BLaER1 (cell line): ENCODE measurements at regions not wholly inside any gene's neighbourhood (a gene's known extent, or its start where the extent isn't known, plus 50 kb on each side); places are given as distances from the start of the nearest gene placed in this dataset.
"Not testable (repeated sequence)": the region's sequence is repeated elsewhere in the genome, so short reads cannot be mapped to it uniquely, and the experiment has no call there.

Experiments
- H3K27ac ChIP-seq: shearing (Covaris generic); formaldehyde crosslinking; 2 replicates; pipeline ENCODE4 v1.8.1; 2022
- H3K27me3 ChIP-seq: shearing (Covaris generic); formaldehyde crosslinking; 2 replicates; pipeline ENCODE4 v1.8.1; 2022
- H3K36me3 ChIP-seq: shearing (Covaris generic); formaldehyde crosslinking; 2 replicates; pipeline ENCODE4 v1.8.1; 2022
- H3K4me1 ChIP-seq: shearing (Covaris generic); formaldehyde crosslinking; 2 replicates; pipeline ENCODE4 v1.8.1; 2022
- H3K4me2 ChIP-seq: shearing (Covaris generic); formaldehyde crosslinking; 2 replicates; pipeline ENCODE4 v1.8.1; 2022
- H3K4me3 ChIP-seq: shearing (Covaris generic); formaldehyde crosslinking; 2 replicates; pipeline ENCODE4 v1.8.1; 2022
- H3K9ac ChIP-seq: shearing (Covaris generic); formaldehyde crosslinking; 2 replicates; pipeline ENCODE4 v1.8.1; 2022
- H3K9me3 ChIP-seq: shearing (Covaris generic); formaldehyde crosslinking; 2 replicates; pipeline ENCODE4 v1.8.1; 2022
- H4K20me1 ChIP-seq: shearing (Covaris generic); formaldehyde crosslinking; 2 replicates; pipeline ENCODE4 v1.8.1; 2022
- Cebpa-rat ChIP-seq: shearing (Covaris generic); IDR thresholded peaks from 2 replicates; pipeline ENCODE4 v1.8.1; 2022

- peaks cover 19% of the 10 kb centered on the region for H3K4me1 ChIP-seq
- H3K9ac ChIP-seq = no peak overlapping the region
- H3K9me3 ChIP-seq = peaks cover 18% of the 10 kb centered on the region
- no peak for TF ChIP-seq Cebpa-rat
- peak overlapping the region; percentile 41 for H3K4me2 ChIP-seq
- H3K27ac ChIP-seq = no peak overlapping the region
- no peaks in the 10 kb centered on the region for H4K20me1 ChIP-seq
- no peak overlapping the region for H3K4me3 ChIP-seq
- no peaks in the 10 kb centered on the region for H3K36me3 ChIP-seq
- no peaks in the 10 kb centered on the region for H3K27me3 ChIP-seq
Measured at GRCh38 chr6:140012150-140012549, 637.7 kb upstream of the CITED2 start.

GRCh38 chr6:140011537-140011936 is 637.1 kb upstream of the CITED2 start:
- Histone ChIP-seq H3K36me3 (no peaks in the 10 kb centered on the region), H3K27me3 (no peaks in the 10 kb centered on the region), H3K9ac (no peak overlapping the region), H3K9me3 (peaks cover 18% of the 10 kb centered on the region), H3K4me3 (no peak overlapping the region), H4K20me1 (no peaks in the 10 kb centered on the region), H3K4me2 (peak overlapping the region; percentile 41), H3K4me1 (peaks cover 19% of the 10 kb centered on the region), H3K27ac (no peak overlapping the region)
- TF ChIP-seq Cebpa-rat = no peak

GRCh38 chr6:140009286-140009685 is 634.8 kb upstream of the CITED2 start:
- H3K27me3 ChIP-seq = no peaks in the 10 kb centered on the region
- H3K9ac ChIP-seq = no peak overlapping the region
- no peak overlapping the region for H3K4me2 ChIP-seq
- peaks cover 19% of the 10 kb centered on the region for H3K4me1 ChIP-seq
- no peak overlapping the region for H3K27ac ChIP-seq
- no peak overlapping the region for H3K4me3 ChIP-seq
- H3K9me3 ChIP-seq = peaks cover 18% of the 10 kb centered on the region
- no peaks in the 10 kb centered on the region for H4K20me1 ChIP-seq
- no peak for TF ChIP-seq Cebpa-rat
- no peaks in the 10 kb centered on the region for H3K36me3 ChIP-seq

GRCh38 chr6:140007525-140007924 is 633.1 kb upstream of the CITED2 start:
- no peak overlapping the region for H3K4me3 ChIP-seq
- H3K9ac ChIP-seq = no peak overlapping the region
- no peak for TF ChIP-seq Cebpa-rat
- no peaks in the 10 kb centered on the region for H3K27me3 ChIP-seq
- H3K27ac ChIP-seq = no peak overlapping the region
- no peaks in the 10 kb centered on the region for H4K20me1 ChIP-seq
- H3K9me3 ChIP-seq = peaks cover 5% of the 10 kb centered on the region; the same call in 1 of the 2 replicates
- no peak overlapping the region for H3K4me2 ChIP-seq
- H3K36me3 ChIP-seq = no peaks in the 10 kb centered on the region
- H3K4me1 ChIP-seq = peaks cover 13% of the 10 kb centered on the region

- no peak for TF ChIP-seq Cebpa-rat
- Histone ChIP-seq H3K4me1 (no peaks in the 10 kb centered on the region), H3K9me3 (peaks cover 10% of the 10 kb centered on the region), H3K4me2 (no peak overlapping the region), H3K36me3 (no peaks in the 10 kb centered on the region), H3K27ac (no peak overlapping the region), H3K27me3 (no peaks in the 10 kb centered on the region), H4K20me1 (no peaks in the 10 kb centered on the region), H3K4me3 (no peak overlapping the region), H3K9ac (no peak overlapping the region)
Measured at GRCh38 chr6:140003217-140003616, 628.8 kb upstream of the CITED2 start.

- Histone ChIP-seq H3K36me3 (no peaks in the 10 kb centered on the region), H4K20me1 (no peaks in the 10 kb centered on the region), H3K4me2 (no peak overlapping the region), H3K27me3 (no peaks in the 10 kb centered on the region), H3K9me3 (peaks cover 8% of the 10 kb centered on the region), H3K9ac (no peak overlapping the region), H3K27ac (no peak overlapping the region), H3K4me3 (no peak overlapping the region), H3K4me1 (no peaks in the 10 kb centered on the region)
- TF ChIP-seq Cebpa-rat = no peak
Measured at GRCh38 chr6:140002396-140003022, 628.1 kb upstream of the CITED2 start.

DNA sequence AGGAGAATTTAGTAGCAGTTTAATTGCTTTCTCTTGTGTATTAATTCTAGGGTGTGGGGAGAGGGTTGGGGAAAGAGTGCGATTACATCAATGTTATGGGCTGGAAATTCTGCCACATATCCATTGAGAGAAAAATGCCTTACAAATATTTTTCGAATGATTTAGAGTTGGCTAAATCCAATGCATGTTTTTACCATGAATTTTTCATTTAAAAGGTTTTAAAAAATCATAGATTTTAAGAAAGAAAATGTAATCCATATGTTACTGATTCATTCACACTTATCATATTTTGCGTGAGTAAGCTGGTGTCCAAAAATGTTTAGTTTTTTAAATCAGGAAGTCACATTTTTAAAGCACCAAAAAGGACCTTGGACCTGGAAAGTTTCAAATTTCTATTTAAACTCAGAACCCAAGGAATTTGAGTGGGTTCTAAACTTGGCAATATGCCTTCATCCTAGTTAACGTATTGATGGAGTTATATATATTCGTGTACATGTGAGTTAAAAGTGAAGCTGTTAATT is 627.4 kb upstream of the CITED2 start:
- no peaks in the 10 kb centered on the region for H3K36me3 ChIP-seq

GRCh38 chr6:140001005-140001404 is 626.6 kb upstream of the CITED2 start:
- no peaks in the 10 kb centered on the region for H3K36me3 ChIP-seq
- H3K4me2 ChIP-seq = no peak overlapping the region
- no peak for TF ChIP-seq Cebpa-rat
- H4K20me1 ChIP-seq = no peaks in the 10 kb centered on the region
- no peak overlapping the region for H3K4me3 ChIP-seq
- H3K9ac ChIP-seq = no peak overlapping the region
- peaks cover 6% of the 10 kb centered on the region; the same call in 1 of the 2 replicates for H3K9me3 ChIP-seq
- H3K27me3 ChIP-seq = no peaks in the 10 kb centered on the region
- no peak overlapping the region for H3K27ac ChIP-seq
- H3K4me1 ChIP-seq = no peaks in the 10 kb centered on the region

More for the DNA sequence above, 627.4 kb upstream of the CITED2 start:
- no peaks in the 10 kb centered on the region for H3K27me3 ChIP-seq
- H3K4me1 ChIP-seq = no peaks in the 10 kb centered on the region
- peaks cover 6% of the 10 kb centered on the region; the same call in 1 of the 2 replicates for H3K9me3 ChIP-seq
- H3K9ac ChIP-seq = no peak overlapping the region
- H4K20me1 ChIP-seq = no peaks in the 10 kb centered on the region
- no peak overlapping the region for H3K4me2 ChIP-seq
- TF ChIP-seq Cebpa-rat = no peak
- H3K27ac ChIP-seq = no peak overlapping the region
- H3K4me3 ChIP-seq = no peak overlapping the region

GRCh38 chr6:139999661-140000060 is 625.2 kb upstream of the CITED2 start:
- not testable (repeated sequence) for H3K9me3 ChIP-seq, H3K4me2 ChIP-seq, H3K27me3 ChIP-seq, H3K36me3 ChIP-seq, H3K27ac ChIP-seq, H3K4me3 ChIP-seq, H3K4me1 ChIP-seq, H3K9ac ChIP-seq, H4K20me1 ChIP-seq

DNA sequence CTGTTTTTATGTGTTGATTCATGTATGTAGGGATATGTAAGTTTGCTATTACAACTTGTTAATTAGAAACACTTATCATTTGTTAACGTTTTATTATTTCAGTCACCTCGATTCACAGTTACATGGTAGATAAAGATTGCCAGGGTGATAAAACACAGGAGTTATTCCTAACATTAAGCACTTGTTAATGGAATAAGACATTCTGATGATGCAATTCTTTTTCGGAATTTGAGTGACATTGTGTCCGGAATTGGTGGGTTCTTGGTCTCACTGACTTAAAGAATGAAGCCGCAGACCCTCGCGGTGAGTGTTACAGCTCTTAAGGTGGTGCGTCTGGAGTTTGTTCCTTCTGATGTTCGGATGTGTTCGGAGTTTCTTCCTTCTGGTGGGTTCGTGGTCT is 624.0 kb upstream of the CITED2 start:
- H3K9me3 ChIP-seq, H3K4me2 ChIP-seq, H3K27me3 ChIP-seq, H3K27ac ChIP-seq, H3K36me3 ChIP-seq, H3K9ac ChIP-seq, H3K4me1 ChIP-seq, H4K20me1 ChIP-seq, H3K4me3 ChIP-seq: not testable (repeated sequence)

- no peak for TF ChIP-seq Cebpa-rat
- no peaks in the 10 kb centered on the region for H3K36me3 ChIP-seq
- no peak overlapping the region for H3K4me3 ChIP-seq
- no peak overlapping the region for H3K27ac ChIP-seq
- peaks cover 6% of the 10 kb centered on the region; the same call in 1 of the 2 replicates for H3K9me3 ChIP-seq
- H3K27me3 ChIP-seq = no peaks in the 10 kb centered on the region
- H3K9ac ChIP-seq = no peak overlapping the region
- H3K4me1 ChIP-seq = no peaks in the 10 kb centered on the region
- no peak overlapping the region for H3K4me2 ChIP-seq
- no peaks in the 10 kb centered on the region for H4K20me1 ChIP-seq
Measured at GRCh38 chr6:139996253-139996834, 621.9 kb upstream of the CITED2 start.
